Fibroblast of lung (primary cell): ENCODE measurements at regions not wholly inside any gene's neighbourhood (a gene's known extent, or its start where the extent isn't known, plus 50 kb on each side); places are given as distances from the start of the nearest gene placed in this dataset.
"Not testable (repeated sequence)": the region's sequence is repeated elsewhere in the genome, so short reads cannot be mapped to it uniquely, and the experiment has no call there.

Source experiments
- CTCF ChIP-seq, 2 donors: IDR thresholded peaks in 1 of 2; conservative IDR thresholded peaks in 1 of 2; 1 replicate in 1 of 2; 2 replicates in 1 of 2; pipeline ENCODE4 v1.5.1; 2011 to 2012; ENCODE audit warnings: low read length in 2 of 2, control low read depth in 1 of 2, inconsistent platforms in 1 of 2, low read depth in 1 of 2, mild to moderate bottlenecking in 1 of 2
- EZH2 ChIP-seq: IDR thresholded peaks from 2 replicates; pipeline ENCODE4 v1.5.1; 2012; ENCODE audit warnings: low read length, control low read depth, mild to moderate bottlenecking; ENCODE audit errors: missing control alignments

GRCh38 chr15:85250938-85251542, 129.4 kb upstream of the AKAP13 start:
- not testable (repeated sequence) for TF ChIP-seq EZH2; CTCF (conservative IDR thresholded peaks at IDR 0.05 in 1 of 2, IDR thresholded peaks at IDR 0.05 in 1 of 2; ENCODE audit: low read depth in 1 of 2, low read length in 2 of 2)
